ENCODE measurements at regions not wholly inside any gene's neighbourhood (a gene's known extent, or its start where the extent isn't known, plus 50 kb on each side); places are given as distances from the start of the nearest gene placed in this dataset.
"Not testable (repeated sequence)": the region's sequence is repeated elsewhere in the genome, so short reads cannot be mapped to it uniquely, and the experiment has no call there.

GRCh38 chr6:112680091-112680490, 333.0 kb downstream of the RFPL4B start:
- no peak for TF ChIP-seq CTCF (conservative IDR thresholded peaks at IDR 0.05)
- Mint-ChIP-seq H3K4me3 (no peak overlapping the region), H3K27me3 (no peaks in the 10 kb centered on the region), H3K4me1 (ENCODE audit: unreplicated experiment) (no peaks in the 10 kb centered on the region), H3K27ac (no peak overlapping the region), H3K9me3 (no peaks in the 10 kb centered on the region), H3K36me3 (peaks cover 3% of the 10 kb centered on the region)
- DNase-seq (ENCODE audit: extremely low spot score, unreplicated experiment) = no peak

- Mint-ChIP-seq H3K36me3 (no peaks in the 10 kb centered on the region), H3K27ac (no peak overlapping the region), H3K9me3 (no peaks in the 10 kb centered on the region), H3K27me3 (no peaks in the 10 kb centered on the region), H3K4me3 (no peak overlapping the region), H3K4me1 (ENCODE audit: unreplicated experiment) (no peaks in the 10 kb centered on the region)
- no peak for TF ChIP-seq CTCF (conservative IDR thresholded peaks at IDR 0.05)
- no peak for DNase-seq (ENCODE audit: extremely low spot score, unreplicated experiment)
Measured at GRCh38 chr6:112682071-112682470, 334.9 kb downstream of the RFPL4B start.

DNA sequence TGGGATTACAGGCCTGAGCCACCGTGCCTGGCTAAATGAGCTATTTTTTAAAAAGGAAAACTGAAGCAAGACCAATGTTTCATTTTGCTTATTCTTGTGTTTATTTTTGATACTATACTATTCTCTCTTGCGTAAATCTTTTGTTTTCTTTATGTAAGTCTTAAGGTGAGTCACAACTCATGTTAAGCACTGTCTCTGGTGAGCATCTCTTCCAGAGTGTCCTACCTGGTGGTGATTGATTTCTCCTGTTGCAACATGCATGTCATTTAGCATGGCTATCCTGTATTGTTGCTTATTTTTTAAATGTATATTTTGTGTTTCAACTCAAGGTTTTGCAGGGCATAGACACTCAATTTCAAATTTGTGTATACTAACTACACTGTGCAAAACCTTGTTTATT, 336.0 kb downstream of the RFPL4B start:
- Mint-ChIP-seq H3K9me3 (no peaks in the 10 kb centered on the region), H3K36me3 (no peaks in the 10 kb centered on the region), H3K4me1 (ENCODE audit: unreplicated experiment) (no peaks in the 10 kb centered on the region), H3K27me3 (no peaks in the 10 kb centered on the region), H3K27ac (no peak overlapping the region), H3K4me3 (no peak overlapping the region)
- no peak for TF ChIP-seq CTCF (conservative IDR thresholded peaks at IDR 0.05)
- no peak for DNase-seq (ENCODE audit: extremely low spot score, unreplicated experiment)

DNA sequence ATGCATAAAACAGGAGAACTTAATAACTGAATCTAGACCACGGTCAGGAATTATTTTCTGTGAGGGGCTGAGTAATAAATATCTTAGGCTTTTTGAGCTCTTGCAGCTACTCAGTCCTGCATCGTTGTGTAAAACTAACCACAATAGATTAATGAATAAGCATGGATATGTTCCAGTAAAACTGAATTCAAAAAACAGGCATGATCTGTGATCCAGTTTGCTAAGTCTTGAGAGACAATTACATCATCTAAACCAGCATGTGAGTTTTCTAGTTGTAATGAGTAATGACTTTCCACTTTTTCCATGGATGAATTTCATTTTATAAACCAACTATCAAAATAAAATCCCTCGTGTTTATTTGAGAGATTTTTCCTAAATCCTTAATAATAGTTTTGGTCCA, 336.8 kb downstream of the RFPL4B start:
- Mint-ChIP-seq H3K27ac (no peak overlapping the region), H3K27me3 (no peaks in the 10 kb centered on the region), H3K9me3 (peaks cover 5% of the 10 kb centered on the region), H3K4me1 (ENCODE audit: unreplicated experiment) (no peaks in the 10 kb centered on the region), H3K36me3 (no peaks in the 10 kb centered on the region), H3K4me3 (no peak overlapping the region)
- DNase-seq (ENCODE audit: extremely low spot score, unreplicated experiment) = no peak
- no peak for TF ChIP-seq CTCF (conservative IDR thresholded peaks at IDR 0.05)

GRCh38 chr6:112685521-112686220, 338.5 kb downstream of the RFPL4B start:
- not testable (repeated sequence) for H3K9me3 Mint-ChIP-seq; H3K4me3 Mint-ChIP-seq; H3K4me1 Mint-ChIP-seq (ENCODE audit: unreplicated experiment); DNase-seq (ENCODE audit: extremely low spot score, unreplicated experiment); H3K27me3 Mint-ChIP-seq; H3K27ac Mint-ChIP-seq; H3K36me3 Mint-ChIP-seq

GRCh38 chr6:112688487-112689165, 341.5 kb downstream of the RFPL4B start:
- not testable (repeated sequence) for H3K9me3 Mint-ChIP-seq; H3K36me3 Mint-ChIP-seq; H3K27me3 Mint-ChIP-seq; DNase-seq (ENCODE audit: extremely low spot score, unreplicated experiment); H3K4me3 Mint-ChIP-seq; H3K27ac Mint-ChIP-seq
- H3K4me1 Mint-ChIP-seq (ENCODE audit: unreplicated experiment) = peaks cover 20% of the 10 kb centered on the region

GRCh38 chr6:112689183-112689858, 342.2 kb downstream of the RFPL4B start:
- not testable (repeated sequence) for H3K9me3 Mint-ChIP-seq; H3K27me3 Mint-ChIP-seq; H3K36me3 Mint-ChIP-seq; H3K4me3 Mint-ChIP-seq; H3K27ac Mint-ChIP-seq; DNase-seq (ENCODE audit: extremely low spot score, unreplicated experiment)
- H3K4me1 Mint-ChIP-seq (ENCODE audit: unreplicated experiment) = peaks cover 20% of the 10 kb centered on the region
